Heart left ventricle (tissue), 13 donors: ENCODE measurements at regions not wholly inside any gene's neighbourhood (a gene's known extent, or its start where the extent isn't known, plus 50 kb on each side); places are given as distances from the start of the nearest gene placed in this dataset.

ENCODE experiments used
- POLR2A ChIP-seq, 2 donors: fragments of 450-650 bp; IDR thresholded peaks; one replicate each; pipeline ENCODE4 v1.6.1; 2017; ENCODE audit warnings: antibody characterized with exemption in 2 of 2, mild to moderate bottlenecking in 2 of 2, moderate library complexity in 2 of 2
- TF ChIP-seq, protein P1 (sequence below), 12 donors: fragments of 200-600 bp; sonication (generic) in 4 of 12; IDR thresholded peaks; one replicate each; pipeline versions ENCODE4 v1.5.0 to v1.8.0; 2018 to 2022; ENCODE audit warnings: antibody characterized with exemption in 12 of 12, mild to moderate bottlenecking in 5 of 12
- donor health status: ischemic (EF 13 %, LVEDD 7.1; RV severe dilation, severe dysfunction).
- donor health status: DM: no; HTN: yes; CAD: no.
- donor health status: DM: no; HTN: no; CAD: no.
- donor health status: ischemic (EF 25% LVEDD 6.9; RV normal size, moderate dysfunction).
- donor health status: ischemic (EF 25% LVEDD 5.7; RV mildly dilated, moderate dysfunction).
- donor health status: ischemic (EF 35%, LVEDD 5.7; RV mildly dilated, moderate dysfunction).
- donor health status: nonischemic (EF 11% LVEDD 7.7; RV severe dilation, severe dysfunction).
- donor health status: DM: yes; HTN: yes; CAD: no.
- donor health status: PGD.
- donor health status: ischemic (EF 29% LVEDD 5.4; RV normal size, mild dysfunction).
- donor health status: nonischemic (EF 23%, LVEDD 6.1; RV moderate dilation, normal function).

DNA sequence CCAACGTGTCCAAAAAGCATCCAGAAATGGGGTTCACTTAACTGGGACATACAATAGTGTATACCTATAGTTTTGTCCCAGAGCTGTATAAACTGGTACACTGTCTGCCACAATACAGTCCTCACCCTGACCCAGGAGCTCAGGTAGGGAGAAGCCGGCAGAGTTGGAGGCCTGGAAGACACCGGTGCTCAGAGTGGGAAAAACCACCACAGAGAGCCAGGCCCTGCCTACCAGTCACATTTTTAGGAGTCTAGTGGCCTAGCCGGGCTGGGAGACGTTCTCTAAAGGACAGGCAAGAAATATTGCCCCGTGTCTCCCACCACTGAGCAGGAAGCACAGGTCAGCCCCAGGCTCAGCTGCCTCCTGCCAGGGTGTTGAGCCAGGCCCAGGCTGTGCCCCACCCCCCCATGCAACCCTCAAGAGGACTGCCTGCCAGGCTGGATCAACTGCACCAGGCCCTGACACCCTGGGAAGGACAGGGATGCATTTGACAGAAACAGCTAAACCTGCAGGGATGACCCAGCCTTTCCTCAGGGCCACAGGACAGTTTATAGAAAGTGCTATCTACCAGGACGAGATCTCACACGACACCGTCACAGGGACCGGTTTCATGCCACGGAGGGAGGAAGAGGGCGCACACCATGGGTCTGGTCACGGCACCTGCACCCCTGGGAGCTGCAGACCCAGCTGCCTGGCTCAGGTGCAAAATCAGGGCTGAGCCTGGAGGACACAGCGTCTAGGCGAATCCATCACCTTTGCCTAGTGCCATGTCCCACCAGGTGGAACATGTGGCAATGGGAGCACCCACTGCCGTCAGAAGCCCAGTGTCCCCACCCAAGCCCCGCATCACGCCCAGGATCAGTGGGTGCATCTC lies 89.9 kb downstream of the TMEM18 start:
- TF ChIP-seq, protein P1, sequence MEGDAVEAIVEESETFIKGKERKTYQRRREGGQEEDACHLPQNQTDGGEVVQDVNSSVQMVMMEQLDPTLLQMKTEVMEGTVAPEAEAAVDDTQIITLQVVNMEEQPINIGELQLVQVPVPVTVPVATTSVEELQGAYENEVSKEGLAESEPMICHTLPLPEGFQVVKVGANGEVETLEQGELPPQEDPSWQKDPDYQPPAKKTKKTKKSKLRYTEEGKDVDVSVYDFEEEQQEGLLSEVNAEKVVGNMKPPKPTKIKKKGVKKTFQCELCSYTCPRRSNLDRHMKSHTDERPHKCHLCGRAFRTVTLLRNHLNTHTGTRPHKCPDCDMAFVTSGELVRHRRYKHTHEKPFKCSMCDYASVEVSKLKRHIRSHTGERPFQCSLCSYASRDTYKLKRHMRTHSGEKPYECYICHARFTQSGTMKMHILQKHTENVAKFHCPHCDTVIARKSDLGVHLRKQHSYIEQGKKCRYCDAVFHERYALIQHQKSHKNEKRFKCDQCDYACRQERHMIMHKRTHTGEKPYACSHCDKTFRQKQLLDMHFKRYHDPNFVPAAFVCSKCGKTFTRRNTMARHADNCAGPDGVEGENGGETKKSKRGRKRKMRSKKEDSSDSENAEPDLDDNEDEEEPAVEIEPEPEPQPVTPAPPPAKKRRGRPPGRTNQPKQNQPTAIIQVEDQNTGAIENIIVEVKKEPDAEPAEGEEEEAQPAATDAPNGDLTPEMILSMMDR (IDR thresholded peaks at IDR 0.05): no peak
- TF ChIP-seq POLR2A (IDR thresholded peaks at IDR 0.05): no peak
